Chondrocyte (in vitro differentiated cells): ENCODE measurements at regions not wholly inside any gene's neighbourhood (a gene's known extent, or its start where the extent isn't known, plus 50 kb on each side); places are given as distances from the start of the nearest gene placed in this dataset.
"Not testable (repeated sequence)": the region's sequence is repeated elsewhere in the genome, so short reads cannot be mapped to it uniquely, and the experiment has no call there.

Source experiments
- DNase-seq: peaks from one replicate; pipeline ENCODE4 v3.0.0; 2021; ENCODE audit warnings: mixed read lengths, low spot score
- H3K27ac Mint-ChIP-seq: one replicate; pipeline ENCODE4 v1.8.0; 2021; ENCODE audit warnings: mild to moderate bottlenecking, moderate library complexity, mixed read lengths; ENCODE audit not compliant: unreplicated experiment
- H3K27me3 Mint-ChIP-seq: 2 replicates; pipeline ENCODE4 v1.8.0; 2021; ENCODE audit warnings: low read depth, mixed read lengths
- H3K36me3 Mint-ChIP-seq: 2 replicates; pipeline ENCODE4 v1.8.0; 2021; ENCODE audit warnings: low read depth, mixed read lengths
- H3K4me1 Mint-ChIP-seq: 2 replicates; pipeline ENCODE4 v1.8.0; 2021; ENCODE audit warnings: low read depth, mild to moderate bottlenecking, mixed read lengths
- H3K4me3 Mint-ChIP-seq: one replicate; pipeline ENCODE4 v1.8.0; 2021; ENCODE audit warnings: mild to moderate bottlenecking, moderate library complexity, mixed read lengths; ENCODE audit not compliant: unreplicated experiment
- H3K9me3 Mint-ChIP-seq: 2 replicates; pipeline ENCODE4 v1.8.0; 2021; ENCODE audit warnings: low read depth, mixed read lengths
- TF ChIP-seq, protein P1 (sequence below): fragments of 200-600 bp; sonication (generic); IDR thresholded peaks from 2 replicates; pipeline ENCODE4 v1.5.0; 2021; ENCODE audit warnings: antibody characterized with exemption, mild to moderate bottlenecking, moderate library complexity

DNA sequence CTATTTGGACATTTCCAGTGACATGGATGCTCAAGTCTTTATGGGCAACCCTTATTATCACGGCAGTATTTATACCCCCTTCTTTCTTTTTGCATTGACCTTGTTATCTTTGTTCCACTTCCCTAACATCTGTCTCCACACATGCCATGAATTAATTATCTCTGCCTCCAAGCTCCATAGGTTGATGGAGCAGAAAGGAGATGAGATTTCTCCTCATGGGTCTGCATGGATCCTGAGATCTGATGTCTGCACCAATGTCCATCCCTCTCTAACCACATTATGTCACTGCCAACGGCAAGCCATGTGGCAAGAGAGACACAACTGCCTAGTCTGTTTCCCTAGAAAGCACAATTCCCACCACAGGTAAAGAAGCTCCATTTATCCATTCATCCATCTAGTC is 416.8 kb upstream of the ASIC2 start:
- H3K4me3 Mint-ChIP-seq = no peak overlapping the region
- TF ChIP-seq, protein P1, sequence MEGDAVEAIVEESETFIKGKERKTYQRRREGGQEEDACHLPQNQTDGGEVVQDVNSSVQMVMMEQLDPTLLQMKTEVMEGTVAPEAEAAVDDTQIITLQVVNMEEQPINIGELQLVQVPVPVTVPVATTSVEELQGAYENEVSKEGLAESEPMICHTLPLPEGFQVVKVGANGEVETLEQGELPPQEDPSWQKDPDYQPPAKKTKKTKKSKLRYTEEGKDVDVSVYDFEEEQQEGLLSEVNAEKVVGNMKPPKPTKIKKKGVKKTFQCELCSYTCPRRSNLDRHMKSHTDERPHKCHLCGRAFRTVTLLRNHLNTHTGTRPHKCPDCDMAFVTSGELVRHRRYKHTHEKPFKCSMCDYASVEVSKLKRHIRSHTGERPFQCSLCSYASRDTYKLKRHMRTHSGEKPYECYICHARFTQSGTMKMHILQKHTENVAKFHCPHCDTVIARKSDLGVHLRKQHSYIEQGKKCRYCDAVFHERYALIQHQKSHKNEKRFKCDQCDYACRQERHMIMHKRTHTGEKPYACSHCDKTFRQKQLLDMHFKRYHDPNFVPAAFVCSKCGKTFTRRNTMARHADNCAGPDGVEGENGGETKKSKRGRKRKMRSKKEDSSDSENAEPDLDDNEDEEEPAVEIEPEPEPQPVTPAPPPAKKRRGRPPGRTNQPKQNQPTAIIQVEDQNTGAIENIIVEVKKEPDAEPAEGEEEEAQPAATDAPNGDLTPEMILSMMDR = no peak
- H3K27me3 Mint-ChIP-seq = no peaks in the 10 kb centered on the region
- no peaks in the 10 kb centered on the region for H3K4me1 Mint-ChIP-seq
- no peak for DNase-seq
- no peak overlapping the region for H3K27ac Mint-ChIP-seq
- H3K36me3 Mint-ChIP-seq = no peaks in the 10 kb centered on the region
- H3K9me3 Mint-ChIP-seq = peaks cover 2% of the 10 kb centered on the region

DNA sequence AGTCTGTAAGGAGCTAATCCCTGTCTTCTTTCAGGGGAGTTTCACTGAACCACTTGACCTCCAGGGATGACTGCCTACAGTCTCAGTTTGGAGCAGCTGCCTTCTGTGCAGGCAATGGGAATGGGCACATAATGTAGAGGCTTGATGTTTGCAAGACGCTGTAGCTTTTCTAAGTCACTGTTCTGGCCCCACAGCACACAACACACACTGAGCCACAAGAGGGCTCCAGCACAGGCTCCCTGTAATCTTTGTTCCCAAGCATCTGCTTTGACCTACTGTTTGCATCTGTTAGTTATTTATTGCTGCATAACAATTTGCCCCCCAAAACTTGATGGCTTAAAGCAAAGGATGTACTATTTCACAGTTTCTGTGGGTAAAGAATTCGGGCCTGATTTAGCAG is 419.0 kb upstream of the ASIC2 start:
- Mint-ChIP-seq H3K27ac (no peak overlapping the region), H3K27me3 (no peaks in the 10 kb centered on the region)

DNA sequence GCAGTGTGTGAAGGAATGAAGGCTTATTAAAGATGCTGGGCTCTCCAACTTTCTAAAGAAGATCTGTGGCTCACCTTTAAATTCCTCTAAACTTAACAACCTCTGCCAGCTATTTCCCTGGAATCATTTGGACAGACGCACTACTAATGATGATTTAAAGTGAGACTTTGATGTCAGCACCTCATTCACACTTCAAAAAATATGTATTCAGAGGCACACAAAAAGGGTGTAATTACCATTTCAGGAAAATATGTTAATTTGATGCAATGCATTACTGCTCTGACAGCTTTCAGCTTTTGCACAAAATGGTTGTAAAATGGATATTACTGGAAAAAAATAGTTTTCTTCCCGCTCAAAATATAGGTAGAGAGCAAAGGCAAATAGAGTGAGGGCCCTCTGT is 423.9 kb upstream of the ASIC2 start:
- Mint-ChIP-seq H3K27ac (no peak overlapping the region), H3K36me3 (no peaks in the 10 kb centered on the region), H3K4me1 (no peaks in the 10 kb centered on the region), H3K4me3 (no peak overlapping the region), H3K9me3 (peaks cover 2% of the 10 kb centered on the region), H3K27me3 (no peaks in the 10 kb centered on the region)
- TF ChIP-seq, protein P1 = no peak
- DNase-seq = no peak

More for the DNA sequence above, 419.0 kb upstream of the ASIC2 start:
- Mint-ChIP-seq H3K36me3 (no peaks in the 10 kb centered on the region), H3K4me3 (no peak overlapping the region), H3K4me1 (no peaks in the 10 kb centered on the region), H3K9me3 (peaks cover 2% of the 10 kb centered on the region)
- no peak for DNase-seq
- TF ChIP-seq, protein P1 = no peak

DNA sequence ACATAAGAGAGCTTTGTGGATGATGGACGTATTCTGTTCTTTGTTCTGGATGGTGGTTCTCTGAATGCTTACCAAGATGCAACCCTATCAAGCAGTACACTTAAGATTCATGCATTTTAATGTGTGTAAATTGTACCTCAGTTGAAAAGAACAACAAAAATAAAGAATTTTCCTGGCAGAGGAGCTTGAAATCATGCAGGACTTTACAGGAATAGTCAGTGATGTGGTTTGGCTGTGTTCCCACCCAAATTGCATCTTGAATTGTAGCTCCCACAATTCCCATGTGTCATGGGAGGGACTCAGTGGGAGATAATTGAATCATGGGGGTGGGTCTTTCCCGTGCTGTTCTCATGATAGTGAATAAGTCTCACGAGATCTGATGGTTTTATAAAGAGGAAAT is 430.6 kb upstream of the ASIC2 start:
- H3K27me3 Mint-ChIP-seq, H3K36me3 Mint-ChIP-seq, H3K4me1 Mint-ChIP-seq, H3K9me3 Mint-ChIP-seq, H3K27ac Mint-ChIP-seq, DNase-seq, H3K4me3 Mint-ChIP-seq: not testable (repeated sequence)

DNA sequence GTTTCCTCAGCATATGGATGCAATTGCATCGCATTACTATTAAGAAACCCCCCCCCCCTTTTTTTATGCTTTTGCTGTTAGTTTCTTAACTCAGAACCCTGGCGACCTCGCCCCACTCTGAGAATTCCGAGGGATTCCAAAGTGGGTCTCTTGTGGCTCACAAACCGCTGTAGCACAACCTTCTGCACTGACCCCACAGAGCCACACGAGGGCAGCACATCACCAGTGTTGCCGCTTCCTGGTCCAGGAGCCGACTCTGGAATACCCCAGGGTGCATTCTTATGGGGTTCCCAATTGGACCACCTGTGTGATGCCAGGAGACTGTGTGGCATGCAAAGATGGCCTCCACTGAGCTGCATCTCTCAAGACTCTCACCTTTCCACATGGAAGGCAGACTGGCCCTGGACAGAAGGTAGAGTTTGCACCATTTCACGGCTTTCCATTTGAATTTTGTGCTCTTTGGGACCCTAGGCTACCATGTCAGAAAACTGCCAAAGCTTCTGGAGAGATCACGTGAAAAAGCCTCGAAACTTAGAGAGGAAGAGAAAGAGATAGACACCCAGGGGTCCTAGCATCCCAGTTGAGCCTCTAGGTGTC is 432.7 kb upstream of the ASIC2 start:
- no peaks in the 10 kb centered on the region for H3K4me1 Mint-ChIP-seq
- H3K9me3 Mint-ChIP-seq = no peaks in the 10 kb centered on the region
- TF ChIP-seq, protein P1 = peak; percentile 74
- DNase-seq = no peak
- peaks cover 7% of the 10 kb centered on the region for H3K27me3 Mint-ChIP-seq
- H3K4me3 Mint-ChIP-seq = no peak overlapping the region
- no peak overlapping the region for H3K27ac Mint-ChIP-seq
- H3K36me3 Mint-ChIP-seq = no peaks in the 10 kb centered on the region

DNA sequence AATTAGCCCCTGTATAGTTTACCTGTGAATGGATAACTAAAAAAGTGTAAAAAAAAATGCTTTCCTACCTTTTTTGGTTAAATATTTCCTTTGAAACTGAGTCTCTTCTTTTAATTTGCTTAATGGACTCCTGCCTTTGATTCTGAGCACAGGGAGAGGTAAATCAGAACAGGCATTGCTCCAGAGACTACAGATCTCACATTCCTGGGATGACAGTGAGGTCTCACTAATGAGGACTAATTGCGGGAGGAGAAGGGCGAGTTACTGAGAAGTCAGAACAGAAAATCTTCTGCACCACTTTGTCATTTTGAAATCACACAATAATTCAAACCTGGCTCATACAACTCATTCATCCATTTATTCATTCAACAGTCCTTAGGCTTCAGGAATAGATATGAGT is 437.0 kb upstream of the ASIC2 start:
- Mint-ChIP-seq H3K4me3 (no peak overlapping the region), H3K36me3 (no peaks in the 10 kb centered on the region), H3K27ac (no peak overlapping the region), H3K9me3 (no peaks in the 10 kb centered on the region), H3K4me1 (no peaks in the 10 kb centered on the region), H3K27me3 (peaks cover 4% of the 10 kb centered on the region)
- TF ChIP-seq, protein P1 = no peak
- no peak for DNase-seq
